ENCODE measurements at regions not wholly inside any gene's neighbourhood (a gene's known extent, or its start where the extent isn't known, plus 50 kb on each side); places are given as distances from the start of the nearest gene placed in this dataset.

DNA sequence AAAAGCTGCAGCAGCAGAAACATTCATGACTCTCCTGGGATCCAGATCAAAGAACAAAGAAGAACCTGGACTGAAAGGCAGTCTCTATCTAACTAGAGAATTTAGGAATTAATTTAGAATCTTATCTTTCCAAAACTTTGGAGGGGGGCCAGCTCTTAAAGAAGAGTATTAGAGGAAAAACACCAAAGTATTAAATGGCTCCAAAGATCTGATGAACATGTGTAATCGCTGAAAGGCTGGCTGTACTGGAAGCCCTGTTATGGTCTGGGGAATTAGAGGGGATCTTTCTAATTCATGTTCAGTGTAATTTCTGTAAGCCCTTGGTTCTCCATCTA is 316.8 kb downstream of the CWC27 start:
- DNase-seq (ENCODE audit: extremely low spot score, unreplicated experiment) = no peak
- Mint-ChIP-seq H3K4me1 (ENCODE audit: unreplicated experiment) (no peaks in the 10 kb centered on the region), H3K36me3 (ENCODE audit: unreplicated experiment) (no peaks in the 10 kb centered on the region), H3K9me3 (ENCODE audit: unreplicated experiment) (peaks cover under 1% of the 10 kb centered on the region), H3K27ac (ENCODE audit: unreplicated experiment) (no peak overlapping the region), H3K27me3 (ENCODE audit: unreplicated experiment) (no peaks in the 10 kb centered on the region), H3K4me3 (ENCODE audit: unreplicated experiment) (no peak overlapping the region)
- TF ChIP-seq, protein P1, sequence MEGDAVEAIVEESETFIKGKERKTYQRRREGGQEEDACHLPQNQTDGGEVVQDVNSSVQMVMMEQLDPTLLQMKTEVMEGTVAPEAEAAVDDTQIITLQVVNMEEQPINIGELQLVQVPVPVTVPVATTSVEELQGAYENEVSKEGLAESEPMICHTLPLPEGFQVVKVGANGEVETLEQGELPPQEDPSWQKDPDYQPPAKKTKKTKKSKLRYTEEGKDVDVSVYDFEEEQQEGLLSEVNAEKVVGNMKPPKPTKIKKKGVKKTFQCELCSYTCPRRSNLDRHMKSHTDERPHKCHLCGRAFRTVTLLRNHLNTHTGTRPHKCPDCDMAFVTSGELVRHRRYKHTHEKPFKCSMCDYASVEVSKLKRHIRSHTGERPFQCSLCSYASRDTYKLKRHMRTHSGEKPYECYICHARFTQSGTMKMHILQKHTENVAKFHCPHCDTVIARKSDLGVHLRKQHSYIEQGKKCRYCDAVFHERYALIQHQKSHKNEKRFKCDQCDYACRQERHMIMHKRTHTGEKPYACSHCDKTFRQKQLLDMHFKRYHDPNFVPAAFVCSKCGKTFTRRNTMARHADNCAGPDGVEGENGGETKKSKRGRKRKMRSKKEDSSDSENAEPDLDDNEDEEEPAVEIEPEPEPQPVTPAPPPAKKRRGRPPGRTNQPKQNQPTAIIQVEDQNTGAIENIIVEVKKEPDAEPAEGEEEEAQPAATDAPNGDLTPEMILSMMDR (IDR thresholded peaks at IDR 0.05) = no peak

DNA sequence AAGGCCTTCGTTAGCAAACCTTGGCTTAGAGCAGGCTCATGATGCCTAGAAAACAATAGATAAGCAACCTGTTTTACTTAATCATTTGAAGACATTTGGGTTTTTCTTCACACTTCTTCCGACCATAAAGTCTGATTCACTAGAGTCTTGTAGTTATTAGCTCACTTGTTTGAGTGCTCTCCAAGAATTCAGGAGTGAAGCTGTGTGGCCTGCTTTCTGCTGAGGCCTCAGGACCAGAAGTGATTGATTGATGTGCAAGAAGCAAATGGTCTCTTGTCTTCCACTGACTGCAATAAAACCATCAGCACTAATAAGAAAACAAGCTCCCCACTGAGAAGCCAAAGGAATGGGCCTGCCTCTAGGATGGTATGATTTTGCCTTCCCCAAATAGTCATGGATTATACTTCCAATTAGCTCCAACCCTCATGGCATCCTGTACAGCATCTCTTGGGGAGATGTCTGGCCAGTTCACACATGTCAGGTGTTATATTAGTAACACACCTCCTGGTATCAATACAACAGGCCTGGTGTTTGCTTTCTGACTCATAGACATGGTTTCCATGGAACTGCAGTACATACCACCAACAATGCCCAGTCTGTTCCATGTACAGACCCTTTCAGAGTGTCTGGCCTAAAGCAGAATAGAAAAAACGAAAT is 317.6 kb downstream of the CWC27 start:
- no peaks in the 10 kb centered on the region for H3K27me3 Mint-ChIP-seq (ENCODE audit: unreplicated experiment)
- no peak overlapping the region for H3K4me3 Mint-ChIP-seq (ENCODE audit: unreplicated experiment)
- H3K4me1 Mint-ChIP-seq (ENCODE audit: unreplicated experiment) = no peaks in the 10 kb centered on the region
- TF ChIP-seq, protein P1 (IDR thresholded peaks at IDR 0.05) = no peak
- DNase-seq (ENCODE audit: extremely low spot score, unreplicated experiment) = no peak
- H3K27ac Mint-ChIP-seq (ENCODE audit: unreplicated experiment) = no peak overlapping the region
- H3K36me3 Mint-ChIP-seq (ENCODE audit: unreplicated experiment) = no peaks in the 10 kb centered on the region
- H3K9me3 Mint-ChIP-seq (ENCODE audit: unreplicated experiment) = peaks cover 4% of the 10 kb centered on the region

DNA sequence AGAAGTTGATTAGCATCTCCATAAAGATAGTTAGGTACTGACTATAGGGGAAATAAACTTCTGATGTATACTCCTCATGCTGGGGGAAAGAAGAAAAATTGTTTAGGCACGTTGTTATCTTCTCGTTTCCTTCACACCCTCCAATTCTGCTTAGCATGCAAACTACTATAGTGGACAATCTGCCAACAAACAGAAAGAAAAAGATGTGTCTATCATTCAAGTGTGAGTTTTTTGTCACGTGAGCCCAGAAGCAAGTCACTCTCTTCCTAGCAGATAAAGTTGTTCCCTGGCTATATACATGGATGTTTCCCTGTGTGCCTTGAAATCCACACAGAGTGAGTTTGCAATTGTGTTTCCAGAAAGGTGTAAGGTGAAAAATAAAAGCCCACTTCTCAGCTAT is 318.4 kb downstream of the CWC27 start:
- no peak overlapping the region for H3K4me3 Mint-ChIP-seq (ENCODE audit: unreplicated experiment)
- H3K36me3 Mint-ChIP-seq (ENCODE audit: unreplicated experiment) = no peaks in the 10 kb centered on the region
- DNase-seq (ENCODE audit: extremely low spot score, unreplicated experiment) = no peak
- H3K27me3 Mint-ChIP-seq (ENCODE audit: unreplicated experiment) = no peaks in the 10 kb centered on the region
- peaks cover 4% of the 10 kb centered on the region for H3K9me3 Mint-ChIP-seq (ENCODE audit: unreplicated experiment)
- H3K27ac Mint-ChIP-seq (ENCODE audit: unreplicated experiment) = no peak overlapping the region
- TF ChIP-seq, protein P1 (IDR thresholded peaks at IDR 0.05) = no peak
- no peaks in the 10 kb centered on the region for H3K4me1 Mint-ChIP-seq (ENCODE audit: unreplicated experiment)

DNA sequence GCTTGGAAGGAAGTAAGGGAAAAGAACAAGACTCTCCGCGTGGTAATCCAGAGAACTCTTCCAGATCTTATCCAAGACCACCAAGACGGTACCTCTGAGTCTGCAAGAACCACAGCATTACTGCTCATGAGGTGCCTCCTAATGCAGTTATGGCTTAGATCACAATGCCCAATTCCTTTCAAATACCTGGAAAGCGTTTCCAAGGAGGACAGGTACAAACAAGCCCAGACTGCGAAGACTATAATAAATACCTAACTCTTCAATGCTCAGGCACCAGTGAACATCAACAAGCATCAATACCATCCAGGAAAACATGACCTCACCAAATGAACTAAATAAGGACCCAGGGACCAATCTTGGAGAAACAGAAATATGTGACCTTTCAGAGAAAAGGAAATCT is 325.5 kb downstream of the CWC27 start:
- H3K4me1 Mint-ChIP-seq (ENCODE audit: unreplicated experiment) = no peaks in the 10 kb centered on the region
- DNase-seq (ENCODE audit: extremely low spot score, unreplicated experiment) = no peak
- H3K4me3 Mint-ChIP-seq (ENCODE audit: unreplicated experiment) = no peak overlapping the region
- TF ChIP-seq, protein P1 (IDR thresholded peaks at IDR 0.05) = no peak
- H3K36me3 Mint-ChIP-seq (ENCODE audit: unreplicated experiment) = no peaks in the 10 kb centered on the region
- H3K9me3 Mint-ChIP-seq (ENCODE audit: unreplicated experiment) = peaks cover 8% of the 10 kb centered on the region
- H3K27ac Mint-ChIP-seq (ENCODE audit: unreplicated experiment) = no peak overlapping the region
- H3K27me3 Mint-ChIP-seq (ENCODE audit: unreplicated experiment) = no peaks in the 10 kb centered on the region

DNA sequence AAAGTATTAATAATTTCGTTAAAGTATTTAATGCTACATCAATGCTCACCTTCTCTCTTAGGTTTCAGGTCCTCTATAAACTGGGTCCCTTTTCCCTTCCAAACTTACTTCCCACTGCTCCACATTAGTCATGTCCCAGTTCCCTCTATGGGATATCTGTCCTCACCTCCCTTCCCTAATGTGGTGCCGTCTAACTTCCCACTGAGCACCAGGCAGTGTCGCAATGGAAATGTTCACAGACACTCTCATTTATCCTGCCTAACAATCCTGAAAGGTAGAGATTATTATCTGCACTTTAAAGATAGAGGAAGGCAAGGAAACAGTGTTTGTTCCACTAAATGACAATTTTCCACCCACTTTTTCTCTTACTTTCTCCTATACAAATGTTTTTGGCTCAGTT is 329.7 kb downstream of the CWC27 start:
- H3K9me3 Mint-ChIP-seq (ENCODE audit: unreplicated experiment) = peaks cover 4% of the 10 kb centered on the region

More for the DNA sequence above, 329.7 kb downstream of the CWC27 start:
- no peak for DNase-seq (ENCODE audit: extremely low spot score, unreplicated experiment)
- H3K27ac Mint-ChIP-seq (ENCODE audit: unreplicated experiment) = no peak overlapping the region
- H3K36me3 Mint-ChIP-seq (ENCODE audit: unreplicated experiment) = no peaks in the 10 kb centered on the region
- peaks cover 5% of the 10 kb centered on the region for H3K4me1 Mint-ChIP-seq (ENCODE audit: unreplicated experiment)
- TF ChIP-seq, protein P1 (IDR thresholded peaks at IDR 0.05) = no peak
- no peak overlapping the region for H3K4me3 Mint-ChIP-seq (ENCODE audit: unreplicated experiment)
- no peaks in the 10 kb centered on the region for H3K27me3 Mint-ChIP-seq (ENCODE audit: unreplicated experiment)
